ENCODE measurements at regions not wholly inside any gene's neighbourhood (a gene's known extent, or its start where the extent isn't known, plus 50 kb on each side); places are given as distances from the start of the nearest gene placed in this dataset.

- intact Hi-C loops (cut with micrococcal nuclease): no loop called here
- H3K27me3 Mint-ChIP-seq (ENCODE audit: insufficient read depth, unreplicated experiment): peaks cover 12% of the 10 kb centered on the region
- ChIA-PET POLR2A (interaction anchor here (0.7 kb wide), 1 partner anchor 30 kb away, joined by 3 read pairs; no protein-coding TSS in a partner anchor), CTCF (interaction anchor here (0.9 kb wide), 1 partner anchor 655 kb away, joined by 3 read pairs; no protein-coding TSS in a partner anchor)
- no peaks in the 10 kb centered on the region for H3K36me3 Mint-ChIP-seq (ENCODE audit: insufficient read depth, unreplicated experiment)
- H3K4me3 Mint-ChIP-seq (ENCODE audit: unreplicated experiment): no peak overlapping the region
- TF ChIP-seq, protein P1, sequence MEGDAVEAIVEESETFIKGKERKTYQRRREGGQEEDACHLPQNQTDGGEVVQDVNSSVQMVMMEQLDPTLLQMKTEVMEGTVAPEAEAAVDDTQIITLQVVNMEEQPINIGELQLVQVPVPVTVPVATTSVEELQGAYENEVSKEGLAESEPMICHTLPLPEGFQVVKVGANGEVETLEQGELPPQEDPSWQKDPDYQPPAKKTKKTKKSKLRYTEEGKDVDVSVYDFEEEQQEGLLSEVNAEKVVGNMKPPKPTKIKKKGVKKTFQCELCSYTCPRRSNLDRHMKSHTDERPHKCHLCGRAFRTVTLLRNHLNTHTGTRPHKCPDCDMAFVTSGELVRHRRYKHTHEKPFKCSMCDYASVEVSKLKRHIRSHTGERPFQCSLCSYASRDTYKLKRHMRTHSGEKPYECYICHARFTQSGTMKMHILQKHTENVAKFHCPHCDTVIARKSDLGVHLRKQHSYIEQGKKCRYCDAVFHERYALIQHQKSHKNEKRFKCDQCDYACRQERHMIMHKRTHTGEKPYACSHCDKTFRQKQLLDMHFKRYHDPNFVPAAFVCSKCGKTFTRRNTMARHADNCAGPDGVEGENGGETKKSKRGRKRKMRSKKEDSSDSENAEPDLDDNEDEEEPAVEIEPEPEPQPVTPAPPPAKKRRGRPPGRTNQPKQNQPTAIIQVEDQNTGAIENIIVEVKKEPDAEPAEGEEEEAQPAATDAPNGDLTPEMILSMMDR (IDR thresholded peaks at IDR 0.05; ENCODE audit: unreplicated experiment): no peak
- peak overlapping the region; percentile 5 for H3K27ac Mint-ChIP-seq (ENCODE audit: low read depth, unreplicated experiment)
- DNase-seq (ENCODE audit: unreplicated experiment): peak; percentile 57
- H3K9me3 Mint-ChIP-seq (ENCODE audit: unreplicated experiment): no peaks in the 10 kb centered on the region
- H3K4me1 Mint-ChIP-seq (ENCODE audit: insufficient read depth, unreplicated experiment): peaks cover 8% of the 10 kb centered on the region
- BruUV-seq (replicated peaks): no TSS peak
These were observed 183.5 kb downstream of the CBLN2 start for GRCh38 chr18:72360634-72361033.

DNA sequence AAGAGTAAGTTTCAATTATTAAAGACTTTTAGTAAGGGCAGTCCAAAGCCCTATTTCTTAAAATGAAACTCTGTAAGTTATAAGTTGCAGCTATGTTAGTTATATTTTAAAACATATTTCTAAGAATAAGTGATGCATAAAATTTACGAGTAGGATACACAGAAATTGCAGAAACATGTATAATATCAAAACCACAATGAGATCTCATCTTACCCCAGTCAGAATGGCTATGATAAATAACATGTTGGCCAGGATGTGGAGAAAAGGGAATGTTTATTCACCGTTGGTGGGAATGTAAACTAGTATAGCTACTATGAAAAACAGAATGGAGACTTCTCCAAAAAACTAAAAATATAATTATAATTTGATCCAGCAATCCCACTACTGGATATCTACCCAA, 201.2 kb downstream of the CBLN2 start:
- H3K36me3 Mint-ChIP-seq (ENCODE audit: insufficient read depth, unreplicated experiment): no peaks in the 10 kb centered on the region
- no peaks in the 10 kb centered on the region for H3K4me1 Mint-ChIP-seq (ENCODE audit: insufficient read depth, unreplicated experiment)
- no peak overlapping the region for H3K27ac Mint-ChIP-seq (ENCODE audit: low read depth, unreplicated experiment)

GRCh38 chr18:72339976-72340375, 204.2 kb downstream of the CBLN2 start:
- TF ChIP-seq, protein P1 (IDR thresholded peaks at IDR 0.05; ENCODE audit: unreplicated experiment): no peak
- intact Hi-C loops (cut with micrococcal nuclease): no loop called here
- Mint-ChIP-seq H3K36me3 (ENCODE audit: insufficient read depth, unreplicated experiment) (no peaks in the 10 kb centered on the region), H3K9me3 (ENCODE audit: unreplicated experiment) (no peaks in the 10 kb centered on the region), H3K4me1 (ENCODE audit: insufficient read depth, unreplicated experiment) (no peaks in the 10 kb centered on the region), H3K27me3 (ENCODE audit: insufficient read depth, unreplicated experiment) (peaks cover 17% of the 10 kb centered on the region), H3K4me3 (ENCODE audit: unreplicated experiment) (no peak overlapping the region), H3K27ac (ENCODE audit: low read depth, unreplicated experiment) (no peak overlapping the region)
- ChIA-PET POLR2A (no interaction called here), CTCF (interaction anchor here (0.7 kb wide), 1 partner anchor 21 kb away, joined by 3 read pairs; no protein-coding TSS in a partner anchor)
- no TSS peak for BruUV-seq (replicated peaks)
- no peak for DNase-seq (ENCODE audit: unreplicated experiment)

More for the DNA sequence above, 201.2 kb downstream of the CBLN2 start:
- Mint-ChIP-seq H3K4me3 (ENCODE audit: unreplicated experiment) (no peak overlapping the region), H3K27me3 (ENCODE audit: insufficient read depth, unreplicated experiment) (peaks cover 23% of the 10 kb centered on the region), H3K9me3 (ENCODE audit: unreplicated experiment) (peaks cover 1% of the 10 kb centered on the region)
- no TSS peak for BruUV-seq (replicated peaks)
- TF ChIP-seq, protein P1 (IDR thresholded peaks at IDR 0.05; ENCODE audit: unreplicated experiment): no peak
- ChIA-PET CTCF (no interaction called here), POLR2A (no interaction called here)
- intact Hi-C loops (cut with micrococcal nuclease): no loop called here
- no peak for DNase-seq (ENCODE audit: unreplicated experiment)

GRCh38 chr18:72336786-72337185, 207.4 kb downstream of the CBLN2 start:
- POLR2A ChIA-PET: interaction anchor here (0.6 kb wide), 1 partner anchor 9 kb away, joined by 4 read pairs; no protein-coding TSS in a partner anchor
- no peak for DNase-seq (ENCODE audit: unreplicated experiment)
- BruUV-seq (replicated peaks): no TSS peak
- TF ChIP-seq, protein P1 (IDR thresholded peaks at IDR 0.05; ENCODE audit: unreplicated experiment): no peak
- Mint-ChIP-seq H3K4me3 (ENCODE audit: unreplicated experiment) (no peak overlapping the region), H3K4me1 (ENCODE audit: insufficient read depth, unreplicated experiment) (no peaks in the 10 kb centered on the region), H3K9me3 (ENCODE audit: unreplicated experiment) (no peaks in the 10 kb centered on the region), H3K36me3 (ENCODE audit: insufficient read depth, unreplicated experiment) (no peaks in the 10 kb centered on the region), H3K27ac (ENCODE audit: low read depth, unreplicated experiment) (no peak overlapping the region), H3K27me3 (ENCODE audit: insufficient read depth, unreplicated experiment) (peaks cover 12% of the 10 kb centered on the region)
- CTCF ChIA-PET: interaction anchor here (0.7 kb wide), 1 partner anchor 481 kb away, joined by 3 read pairs; no protein-coding TSS in a partner anchor
- intact Hi-C loops (cut with micrococcal nuclease): no loop called here

Data from MCF 10A (cell line).